ENCODE measurements at regions not wholly inside any gene's neighbourhood (a gene's known extent, or its start where the extent isn't known, plus 50 kb on each side); places are given as distances from the start of the nearest gene placed in this dataset.

DNA sequence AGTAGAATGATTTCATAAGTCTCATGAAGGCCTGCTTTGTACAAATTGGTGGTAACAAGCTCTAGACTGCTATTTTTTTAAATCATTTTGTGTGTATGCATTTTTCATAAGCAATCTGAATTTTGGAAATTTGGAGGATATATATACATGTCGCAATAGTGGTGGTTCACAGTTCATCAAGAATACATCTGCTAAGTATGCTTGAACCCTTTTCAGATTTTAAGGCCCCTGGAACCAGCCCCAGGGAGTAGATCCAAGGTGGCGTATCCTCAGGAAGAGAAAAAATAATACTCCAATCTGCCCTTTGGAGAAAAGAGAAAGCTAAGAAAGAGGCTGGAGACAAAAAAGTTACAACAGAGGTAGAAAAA, 141.6 kb downstream of the HINT1 start:
- no peak overlapping the region for H3K56ac ChIP-seq (replicated peaks; ENCODE audit: insufficient read length, low read depth, low read length)
- no peak overlapping the region for H2BK120ac ChIP-seq (replicated peaks; ENCODE audit: low read depth, low read length)
- no peak overlapping the region for H3K9ac ChIP-seq (replicated peaks in 1 of 4; ENCODE audit: extremely low read depth in 1 of 4, low read depth in 3 of 4, low read length in 3 of 4)
- no peaks in the 10 kb centered on the region for H3K79me2 ChIP-seq (ENCODE audit: control insufficient read depth in 1 of 2, insufficient read depth in 2 of 2, low read length in 2 of 2)
- CTCF ChIA-PET (ENCODE audit: partially characterized antibody) = interaction anchor here (0.6 kb wide), 1 partner anchor 87 kb away, joined by 3 read pairs; no protein-coding TSS in a partner anchor
- H3K4ac ChIP-seq (replicated peaks; ENCODE audit: insufficient read length, low read depth, low read length) = no peak overlapping the region
- no peak overlapping the region for H2BK20ac ChIP-seq (ENCODE audit: low read length)
- H4K8ac ChIP-seq (ENCODE audit: extremely low read depth, insufficient read depth, low read length) = no peak overlapping the region
- POLR2A ChIA-PET (ENCODE audit: partially characterized antibody) = no interaction called here
- no peak overlapping the region for H2BK12ac ChIP-seq (ENCODE audit: low read depth, low read length)
- no peaks in the 10 kb centered on the region for H3K9me3 ChIP-seq (ENCODE audit: insufficient read depth in 2 of 2, low read depth in 1 of 2, low read length in 1 of 2)
- DNase-seq (ENCODE audit: low read depth in 1 of 2, low spot score in 2 of 2) (no peak), FAIRE-seq (no peak)
- no peak overlapping the region for H2AK5ac ChIP-seq (ENCODE audit: low read depth, low read length)
- WGBS, 2 experiments (ENCODE audit: extremely low coverage in 1 of 2, insufficient coverage in 1 of 2, insufficient read length in 1 of 2, insufficient replicate concordance in 2 of 2, low coverage in 1 of 2, low lambda C conversion rate in 2 of 2, missing lambda C conversion rate in 1 of 2) = 84% methylated on average over 2 of the region's 2 CpGs; no CpG with 5 or more reads in 1 of the 2 experiments
- H2BK15ac ChIP-seq (ENCODE audit: low read length) = no peak overlapping the region
- H4K91ac ChIP-seq (replicated peaks; ENCODE audit: insufficient read length, low read length) = no peak overlapping the region
- H3K27ac ChIP-seq (ENCODE audit: low read depth, low read length) = no peak overlapping the region
- no peak overlapping the region for H3K18ac ChIP-seq (ENCODE audit: extremely low read depth, low read length)
- H3K79me1 ChIP-seq (ENCODE audit: low read depth, low read length) = no peaks in the 10 kb centered on the region
- H3K23ac ChIP-seq (ENCODE audit: insufficient read length) = no peak overlapping the region
- no peaks in the 10 kb centered on the region for H3K27me3 ChIP-seq (replicated peaks in 1 of 4; ENCODE audit: control insufficient read depth in 3 of 4, extremely low read depth in 1 of 4, insufficient read depth in 3 of 4, low read length in 3 of 4)
- H3K36me3 ChIP-seq (ENCODE audit: control insufficient read depth in 2 of 4, insufficient read depth in 4 of 4, low read length in 3 of 4) = no peaks in the 10 kb centered on the region
- no peak for TF ChIP-seq SRF (IDR thresholded peaks at IDR 0.05; ENCODE audit: low read depth, low read length)
- no peak for TF ChIP-seq CEBPB (IDR thresholded peaks at IDR 0.05; ENCODE audit: low read depth, low read length)
- TF ChIP-seq SP2 (IDR thresholded peaks at IDR 0.05; ENCODE audit: low read length) = no peak
- TF ChIP-seq CHD2 (IDR thresholded peaks at IDR 0.05; ENCODE audit: low read length) = no peak
- no peak for TF ChIP-seq SIN3A (conservative IDR thresholded peaks at IDR 0.05 in 1 of 2, IDR thresholded peaks at IDR 0.05 in 1 of 2; ENCODE audit: low read depth in 1 of 2, low read length in 2 of 2)
- TF ChIP-seq EZH2 (IDR thresholded peaks at IDR 0.05; ENCODE audit: low read depth, low read length, severe bottlenecking) = no peak
- no peak for TF ChIP-seq YY1 (IDR thresholded peaks at IDR 0.05; ENCODE audit: low read depth, low read length)
- H4K5ac ChIP-seq (ENCODE audit: insufficient read length, low read depth, low read length) = no peak overlapping the region
- H3K4me3 ChIP-seq (ENCODE audit: extremely low read depth in 1 of 4, insufficient read depth in 2 of 4, low read depth in 3 of 4, low read length in 4 of 4) = no peak overlapping the region
- H3K4me1 ChIP-seq (replicated peaks in 1 of 4; ENCODE audit: control insufficient read depth in 3 of 4, insufficient read depth in 4 of 4, low read length in 3 of 4) = no peaks in the 10 kb centered on the region
- no peak overlapping the region for H2AFZ ChIP-seq (ENCODE audit: low read length)
- no peak overlapping the region for H2BK5ac ChIP-seq (ENCODE audit: low read depth, low read length)
- no peaks in the 10 kb centered on the region for H3K23me2 ChIP-seq (ENCODE audit: low read depth, low read length)
- H4K20me1 ChIP-seq (replicated peaks in 1 of 2; ENCODE audit: control insufficient read depth in 1 of 2, insufficient read depth in 2 of 2, low read length in 2 of 2) = no peaks in the 10 kb centered on the region
- H3K4me2 ChIP-seq (ENCODE audit: insufficient read depth in 1 of 2, low read depth in 2 of 2, low read length in 2 of 2) = no peak overlapping the region
- no peak overlapping the region for H3K14ac ChIP-seq (ENCODE audit: insufficient read length)

Measured in H1 (cell line).